Choroid plexus epithelial cell (primary cell): ENCODE measurements at regions not wholly inside any gene's neighbourhood (a gene's known extent, or its start where the extent isn't known, plus 50 kb on each side); places are given as distances from the start of the nearest gene placed in this dataset.

Experiments used
- DNase-seq: peaks from one replicate; pipeline ENCODE4 v3.0.0-alpha.2; 2010; ENCODE audit warnings: low read depth
- H3K4me3 ChIP-seq: 2 replicates; pipeline ENCODE4 v1.5.1; 2011; ENCODE audit warnings: low read depth, mild to moderate bottlenecking, control low read depth, low read length, moderate library complexity
- TF ChIP-seq, protein P1 (sequence below): conservative IDR thresholded peaks from 2 replicates; pipeline ENCODE4 v1.5.1; 2011; ENCODE audit warnings: low read depth, mild to moderate bottlenecking, control low read depth, inconsistent platforms, low read length, moderate library complexity

DNA sequence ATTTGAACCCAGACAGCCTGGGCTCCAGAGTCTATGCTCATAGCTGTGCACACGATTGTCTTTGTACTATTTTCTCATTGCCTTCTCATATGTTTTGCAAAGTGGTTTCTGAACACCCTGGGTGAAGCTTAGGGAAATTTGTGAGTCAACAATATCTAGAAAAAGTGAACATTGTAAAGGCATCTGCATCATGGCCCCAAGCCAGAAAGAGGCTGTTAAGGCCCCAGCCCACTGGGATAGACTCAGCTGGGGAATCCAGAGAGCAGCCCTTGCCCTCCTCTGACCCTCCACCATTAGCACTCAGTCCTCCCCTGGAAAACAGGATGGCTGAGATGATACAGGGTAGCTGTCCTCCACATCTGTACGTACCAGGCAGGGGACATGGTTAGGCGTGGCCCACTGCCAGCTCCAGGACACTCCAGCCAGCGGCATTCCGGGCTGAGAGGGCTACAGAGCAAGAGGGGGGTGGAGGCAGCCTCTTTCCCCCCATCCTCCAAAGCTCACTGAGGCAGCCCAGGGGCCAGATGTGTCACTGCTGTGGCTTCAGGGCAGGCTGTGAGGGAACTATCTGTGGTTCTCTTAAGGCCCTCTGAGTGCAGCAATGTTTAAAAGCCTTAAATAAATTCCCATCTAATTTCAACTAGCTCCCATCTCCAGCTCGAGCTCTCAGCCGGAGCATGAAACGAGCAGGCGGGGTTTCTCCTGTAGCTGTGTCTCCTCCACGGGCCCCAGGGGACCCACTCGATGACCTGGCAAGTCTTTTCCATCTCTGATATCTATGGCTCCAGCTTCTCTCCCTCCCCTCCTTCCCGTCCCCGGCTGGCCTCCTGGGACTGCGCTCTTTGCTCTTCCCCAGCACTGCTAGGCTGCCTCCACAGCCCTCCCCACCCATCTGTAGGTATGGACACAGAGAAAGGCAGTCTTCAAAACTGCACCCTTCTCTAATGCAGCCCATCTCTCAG lies 209.4 kb upstream of the LRFN2 start:
- TF ChIP-seq, protein P1, sequence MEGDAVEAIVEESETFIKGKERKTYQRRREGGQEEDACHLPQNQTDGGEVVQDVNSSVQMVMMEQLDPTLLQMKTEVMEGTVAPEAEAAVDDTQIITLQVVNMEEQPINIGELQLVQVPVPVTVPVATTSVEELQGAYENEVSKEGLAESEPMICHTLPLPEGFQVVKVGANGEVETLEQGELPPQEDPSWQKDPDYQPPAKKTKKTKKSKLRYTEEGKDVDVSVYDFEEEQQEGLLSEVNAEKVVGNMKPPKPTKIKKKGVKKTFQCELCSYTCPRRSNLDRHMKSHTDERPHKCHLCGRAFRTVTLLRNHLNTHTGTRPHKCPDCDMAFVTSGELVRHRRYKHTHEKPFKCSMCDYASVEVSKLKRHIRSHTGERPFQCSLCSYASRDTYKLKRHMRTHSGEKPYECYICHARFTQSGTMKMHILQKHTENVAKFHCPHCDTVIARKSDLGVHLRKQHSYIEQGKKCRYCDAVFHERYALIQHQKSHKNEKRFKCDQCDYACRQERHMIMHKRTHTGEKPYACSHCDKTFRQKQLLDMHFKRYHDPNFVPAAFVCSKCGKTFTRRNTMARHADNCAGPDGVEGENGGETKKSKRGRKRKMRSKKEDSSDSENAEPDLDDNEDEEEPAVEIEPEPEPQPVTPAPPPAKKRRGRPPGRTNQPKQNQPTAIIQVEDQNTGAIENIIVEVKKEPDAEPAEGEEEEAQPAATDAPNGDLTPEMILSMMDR = no peak
- no peak overlapping the region for H3K4me3 ChIP-seq
- DNase-seq = peak; percentile 29

DNA sequence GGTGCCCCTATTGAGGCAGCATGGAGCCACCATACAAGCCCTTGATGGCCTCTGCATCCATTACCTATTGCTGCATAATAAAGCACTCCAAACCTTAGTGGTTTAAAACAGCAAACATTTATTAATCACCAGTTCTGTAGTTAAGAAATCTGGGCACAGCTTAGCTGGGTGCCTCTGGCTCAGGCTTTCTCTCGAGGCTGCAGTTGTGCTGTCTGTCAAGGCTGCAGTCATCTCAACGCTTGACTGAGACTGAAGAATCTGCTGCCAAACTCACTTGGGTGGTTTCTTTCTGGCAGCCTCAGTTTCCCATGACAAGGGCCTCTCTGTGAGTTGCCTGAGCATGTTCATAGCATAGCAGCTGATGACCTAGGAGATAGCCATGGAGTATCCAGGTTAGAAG lies 207.4 kb upstream of the LRFN2 start:
- DNase-seq = no peak
- TF ChIP-seq, protein P1 = no peak
- no peak overlapping the region for H3K4me3 ChIP-seq

DNA sequence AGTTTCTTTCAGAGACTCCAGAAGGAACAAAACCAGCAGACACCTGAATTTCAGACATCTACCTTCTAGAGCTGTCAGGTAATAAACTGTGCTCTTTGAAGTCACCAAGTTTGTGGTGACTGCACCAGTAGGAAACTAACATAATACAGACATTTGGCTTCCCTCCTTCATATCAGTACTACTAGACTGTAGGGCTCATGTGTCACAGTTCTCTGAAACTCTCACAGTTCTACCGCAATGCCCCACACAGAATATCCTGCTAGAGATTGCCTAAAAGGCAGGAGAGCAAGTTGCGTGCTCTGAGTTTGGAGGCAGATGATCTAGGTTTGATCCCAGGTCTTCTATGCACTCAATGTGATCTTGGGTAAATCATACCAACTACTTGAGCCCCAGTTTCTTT lies 205.0 kb upstream of the LRFN2 start:
- no peak for DNase-seq
- TF ChIP-seq, protein P1 = no peak
- no peak overlapping the region for H3K4me3 ChIP-seq

DNA sequence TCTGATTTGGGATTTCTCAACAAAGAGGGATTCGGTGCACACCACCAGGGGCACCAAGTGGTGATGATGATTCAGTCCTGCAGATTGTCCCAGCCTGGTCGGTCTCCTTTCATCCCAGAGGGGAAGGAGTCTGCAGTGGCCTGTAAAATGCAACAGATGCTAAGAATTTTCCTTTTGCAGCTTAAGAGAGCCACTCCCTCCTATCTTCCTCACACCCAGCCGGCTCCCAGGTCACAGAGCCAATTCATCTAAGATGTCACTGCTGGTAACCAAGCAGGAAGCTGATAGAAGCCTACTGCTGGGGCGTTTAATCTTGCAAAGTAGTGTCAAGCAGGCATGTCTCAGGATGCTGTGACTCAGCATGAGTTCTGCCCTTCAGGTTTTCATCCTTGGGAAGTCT lies 203.8 kb upstream of the LRFN2 start:
- no peak overlapping the region for H3K4me3 ChIP-seq
- TF ChIP-seq, protein P1 = no peak
- no peak for DNase-seq

DNA sequence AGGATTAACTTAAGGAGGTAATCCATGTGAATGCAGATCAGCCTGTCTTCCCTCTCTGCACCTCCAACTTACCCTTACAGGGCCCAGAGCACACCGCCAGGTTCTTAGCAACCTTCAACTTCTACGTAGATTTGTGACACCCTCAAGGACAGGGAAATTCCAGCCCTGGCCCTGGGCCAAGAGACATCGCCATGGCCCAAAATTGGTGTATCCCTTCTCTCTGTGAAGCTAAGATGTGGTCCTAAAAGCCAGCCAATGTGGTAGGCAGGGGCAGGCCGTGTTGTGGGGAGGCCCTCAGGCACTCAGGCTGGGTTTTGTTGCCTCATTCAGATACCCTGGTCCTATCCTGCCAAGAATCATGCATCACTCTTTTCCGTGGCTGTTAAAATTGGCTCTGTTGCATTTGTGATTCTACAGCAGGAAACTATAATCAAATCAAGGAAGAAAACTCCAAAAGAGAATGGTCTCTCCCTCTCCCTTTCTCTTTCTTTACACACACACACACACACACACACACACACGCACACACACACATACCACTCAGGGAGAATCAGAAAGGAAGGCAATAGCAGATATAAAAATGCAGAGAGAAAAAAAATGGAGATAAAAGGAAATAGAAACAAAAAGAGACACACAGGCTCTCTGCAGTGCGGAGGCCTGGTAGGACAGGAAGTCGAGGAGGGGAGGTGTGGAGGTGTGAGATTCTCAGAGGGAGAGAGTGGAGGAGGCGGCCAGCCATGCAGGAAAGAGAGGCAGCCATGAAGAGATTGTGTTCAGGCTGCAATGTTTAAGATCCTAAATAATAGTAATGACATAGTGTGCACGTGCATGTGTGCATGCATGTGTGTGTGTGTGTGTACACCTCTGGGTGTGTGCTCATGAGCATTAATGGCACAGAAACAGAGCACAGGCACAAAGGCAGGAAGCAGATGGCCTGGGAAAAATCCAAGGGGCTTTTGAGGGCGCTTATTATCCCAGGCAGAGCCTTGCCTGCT lies 201.8 kb upstream of the LRFN2 start:
- peak; percentile 9 for DNase-seq
- TF ChIP-seq, protein P1 = no peak
- no peak overlapping the region for H3K4me3 ChIP-seq

DNA sequence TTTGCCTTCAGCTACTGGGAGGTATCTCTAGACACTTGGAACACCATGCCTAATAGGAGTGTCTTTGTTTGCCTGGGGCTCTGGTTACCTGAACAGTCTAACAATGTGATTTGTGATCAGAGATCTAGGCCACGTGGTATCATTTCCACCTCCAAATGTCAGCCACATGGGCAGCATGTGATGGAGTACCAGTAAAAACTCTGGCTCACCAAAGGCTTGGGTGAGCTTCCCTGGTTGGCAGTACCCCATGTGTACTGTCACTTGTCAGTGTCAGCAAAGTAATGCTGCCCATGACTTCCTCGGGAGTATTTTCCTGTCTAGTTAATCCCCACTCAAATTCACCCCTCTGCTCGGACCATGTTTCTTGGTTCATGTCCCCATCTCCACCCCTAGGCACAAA lies 195.2 kb upstream of the LRFN2 start:
- TF ChIP-seq, protein P1 = no peak

More for the DNA sequence above, 195.2 kb upstream of the LRFN2 start:
- no peak for DNase-seq
- H3K4me3 ChIP-seq = no peak overlapping the region
